Keratinocyte (primary cell): ENCODE measurements at regions not wholly inside any gene's neighbourhood (a gene's known extent, or its start where the extent isn't known, plus 50 kb on each side); places are given as distances from the start of the nearest gene placed in this dataset.

Experiments used
- CTCF ChIP-seq, 3 experiments: IDR thresholded peaks in 1 of 3; conservative IDR thresholded peaks in 1 of 3; optimal IDR thresholded peaks in 1 of 3; 2 replicates in 2 of 3; 3 replicates in 1 of 3; pipeline versions ENCODE3 to v1.5.1; 2011; ENCODE audit warnings: low read length in 3 of 3, mild to moderate bottlenecking in 3 of 3, moderate library complexity in 2 of 3, control low read depth in 1 of 3, inconsistent platforms in 1 of 3; ENCODE audit not compliant: insufficient read depth in 2 of 3; ENCODE audit errors: extremely low read depth in 1 of 3
- EZH2 ChIP-seq: IDR thresholded peaks from one replicate; pipeline ENCODE4 v1.6.1; 2012; ENCODE audit warnings: inconsistent platforms, mild to moderate bottlenecking, low read length, moderate library complexity

- no peak for TF ChIP-seq CTCF (optimal IDR thresholded peaks at IDR 0.05 in 1 of 3, IDR thresholded peaks at IDR 0.05 in 1 of 3, conservative IDR thresholded peaks at IDR 0.05 in 1 of 3; ENCODE audit: extremely low read depth in 1 of 3, insufficient read depth in 2 of 3, low read length in 3 of 3)
- no peak for TF ChIP-seq EZH2
These were observed 203.5 kb upstream of the PLXNC1 start for GRCh38 chr12:93944911-93945310.
